ENCODE measurements at regions not wholly inside any gene's neighbourhood (a gene's known extent, or its start where the extent isn't known, plus 50 kb on each side); places are given as distances from the start of the nearest gene placed in this dataset.

DNA sequence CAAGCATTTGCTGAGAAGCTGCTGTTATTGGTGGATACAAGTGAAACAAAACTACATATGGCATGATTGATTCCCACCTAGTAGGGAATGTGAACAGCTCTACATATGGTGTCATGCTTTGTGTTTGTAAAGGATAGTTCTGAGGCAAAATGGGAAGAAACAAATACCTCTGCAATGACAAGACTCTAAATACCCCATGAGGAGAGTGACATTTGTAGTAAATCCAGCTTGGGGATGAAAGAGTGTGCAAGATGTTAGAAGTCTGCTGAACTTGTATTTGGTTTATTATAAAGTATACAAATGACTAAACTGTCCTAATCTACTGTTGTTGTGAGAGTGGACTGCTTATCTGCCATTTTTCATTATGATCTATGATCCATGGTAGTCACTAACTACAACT lies 120.8 kb upstream of the HS3ST1 start:
- Histone ChIP-seq H3K9me2 (replicated peaks; ENCODE audit: insufficient read depth, low read length) (no peaks in the 10 kb centered on the region), H3K4me2 (ENCODE audit: low read depth, low read length) (no peak overlapping the region), H3K4me1 (ENCODE audit: low read length) (peaks cover 13% of the 10 kb centered on the region)

GRCh38 chr4:11548597-11549082 lies 119.9 kb upstream of the HS3ST1 start:
- DNase-seq = peak; percentile 69
- H3K36me3 ChIP-seq (replicated peaks; ENCODE audit: insufficient read depth, low read length) = no peaks in the 10 kb centered on the region
- H3K4me2 ChIP-seq (ENCODE audit: low read depth, low read length) = no peak overlapping the region
- H4K20me1 ChIP-seq (ENCODE audit: insufficient read depth, low read length) = no peaks in the 10 kb centered on the region
- TF ChIP-seq EZH2 (optimal IDR thresholded peaks at IDR 0.05; ENCODE audit: low read depth, low read length) (no peak), EZH2phosphoT487 (IDR thresholded peaks at IDR 0.05; ENCODE audit: low read length) (no peak)
- no peak overlapping the region for H3K4me3 ChIP-seq (ENCODE audit: low read length)
- H3K79me2 ChIP-seq (ENCODE audit: low read length) = no peaks in the 10 kb centered on the region
- H3K9ac ChIP-seq (ENCODE audit: low read length) = no peak overlapping the region
- H3K9me2 ChIP-seq (replicated peaks; ENCODE audit: insufficient read depth, low read length) = no peaks in the 10 kb centered on the region
- H2AFZ ChIP-seq (ENCODE audit: low read length) = no peak overlapping the region
- 0 out of 2 replicates have a peak, but pooled peaks cover 4% of the 10 kb centered on the region for H3F3A ChIP-seq (ENCODE audit: insufficient read depth, low read length)
- H3K4me1 ChIP-seq (ENCODE audit: low read length) = peaks cover 13% of the 10 kb centered on the region
- no peak overlapping the region for H3K27ac ChIP-seq (ENCODE audit: low read length)
- H3K9me3 ChIP-seq (replicated peaks; ENCODE audit: insufficient read depth, low read length) = no peaks in the 10 kb centered on the region
- H3K27me3 ChIP-seq (replicated peaks; ENCODE audit: insufficient read depth, low read length) = no peaks in the 10 kb centered on the region

More for the DNA sequence above, 120.8 kb upstream of the HS3ST1 start:
- Histone ChIP-seq H3K4me3 (ENCODE audit: low read length) (no peak overlapping the region), H3F3A (ENCODE audit: insufficient read depth, low read length) (0 out of 2 replicates have a peak, but pooled peaks cover 4% of the 10 kb centered on the region), H4K20me1 (ENCODE audit: insufficient read depth, low read length) (no peaks in the 10 kb centered on the region), H3K27me3 (replicated peaks; ENCODE audit: insufficient read depth, low read length) (no peaks in the 10 kb centered on the region), H3K27ac (ENCODE audit: low read length) (no peak overlapping the region), H3K79me2 (ENCODE audit: low read length) (no peaks in the 10 kb centered on the region), H3K36me3 (replicated peaks; ENCODE audit: insufficient read depth, low read length) (no peaks in the 10 kb centered on the region), H3K9ac (ENCODE audit: low read length) (no peak overlapping the region), H2AFZ (ENCODE audit: low read length) (no peak overlapping the region), H3K9me3 (replicated peaks; ENCODE audit: insufficient read depth, low read length) (no peaks in the 10 kb centered on the region)
- TF ChIP-seq EZH2phosphoT487 (IDR thresholded peaks at IDR 0.05; ENCODE audit: low read length) (no peak), CTCF (IDR thresholded peaks at IDR 0.05; ENCODE audit: low read length) (no peak), EZH2 (optimal IDR thresholded peaks at IDR 0.05; ENCODE audit: low read depth, low read length) (no peak)
- DNase-seq = no peak

DNA sequence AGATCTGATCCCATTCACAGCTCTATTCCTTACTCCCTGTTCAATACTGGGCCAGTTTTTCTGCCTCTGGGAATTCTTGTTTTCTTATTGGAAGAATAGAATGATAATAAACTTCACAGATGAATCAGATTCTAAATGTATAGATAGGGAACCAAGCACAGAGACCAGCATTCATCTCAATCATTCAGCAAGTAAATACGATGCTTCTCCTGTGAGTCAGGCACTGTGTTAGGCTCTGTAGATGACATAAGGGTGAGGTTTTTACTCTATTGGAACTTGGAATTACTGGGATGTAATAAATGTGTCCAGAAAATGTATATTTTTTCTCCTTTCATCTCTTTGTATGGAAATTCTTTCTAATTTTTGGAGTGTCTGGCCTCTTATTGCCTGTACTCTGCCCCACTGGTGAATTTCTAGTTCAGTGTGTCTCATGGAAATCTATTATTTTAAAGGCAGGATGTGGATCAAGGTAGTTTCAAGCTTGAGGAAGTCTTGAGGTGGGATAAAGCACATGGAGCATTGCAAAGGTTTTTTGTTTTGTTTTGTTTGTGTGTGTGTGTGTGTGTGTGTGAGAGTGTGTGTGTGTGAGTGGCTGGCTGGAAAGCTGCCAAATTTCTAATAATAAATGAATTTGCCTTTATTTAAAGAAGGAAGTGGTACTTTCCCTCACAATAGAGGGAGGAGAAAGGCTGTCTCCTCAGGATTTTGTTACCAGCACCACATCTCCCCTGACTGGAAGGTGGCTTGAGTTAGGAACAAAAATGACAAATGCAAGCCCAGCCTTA lies 117.9 kb upstream of the HS3ST1 start:
- Histone ChIP-seq H4K20me1 (ENCODE audit: insufficient read depth, low read length) (no peaks in the 10 kb centered on the region), H3K27ac (ENCODE audit: low read length) (no peak overlapping the region), H3K4me2 (ENCODE audit: low read depth, low read length) (no peak overlapping the region), H3K4me3 (ENCODE audit: low read length) (no peak overlapping the region), H3K9me3 (replicated peaks; ENCODE audit: insufficient read depth, low read length) (no peaks in the 10 kb centered on the region), H2AFZ (ENCODE audit: low read length) (no peak overlapping the region), H3K9me2 (replicated peaks; ENCODE audit: insufficient read depth, low read length) (no peaks in the 10 kb centered on the region), H3K36me3 (replicated peaks; ENCODE audit: insufficient read depth, low read length) (no peaks in the 10 kb centered on the region), H3K79me2 (ENCODE audit: low read length) (no peaks in the 10 kb centered on the region), H3K9ac (ENCODE audit: low read length) (no peak overlapping the region), H3F3A (ENCODE audit: insufficient read depth, low read length) (0 out of 2 replicates have a peak, but pooled peaks cover 4% of the 10 kb centered on the region), H3K4me1 (ENCODE audit: low read length) (peaks cover 13% of the 10 kb centered on the region), H3K27me3 (replicated peaks; ENCODE audit: insufficient read depth, low read length) (no peaks in the 10 kb centered on the region)
- TF ChIP-seq EZH2 (optimal IDR thresholded peaks at IDR 0.05; ENCODE audit: low read depth, low read length) = no peak
- TF ChIP-seq CTCF (IDR thresholded peaks at IDR 0.05; ENCODE audit: low read length) = no peak
- TF ChIP-seq EZH2phosphoT487 (IDR thresholded peaks at IDR 0.05; ENCODE audit: low read length) = no peak
- no peak for DNase-seq

- Histone ChIP-seq H3K27ac (ENCODE audit: low read length) (no peak overlapping the region), H3K27me3 (replicated peaks; ENCODE audit: insufficient read depth, low read length) (no peaks in the 10 kb centered on the region), H3K9me2 (replicated peaks; ENCODE audit: insufficient read depth, low read length) (no peaks in the 10 kb centered on the region), H3K9ac (ENCODE audit: low read length) (no peak overlapping the region), H4K20me1 (ENCODE audit: insufficient read depth, low read length) (no peaks in the 10 kb centered on the region), H3K9me3 (replicated peaks; ENCODE audit: insufficient read depth, low read length) (no peaks in the 10 kb centered on the region), H3F3A (ENCODE audit: insufficient read depth, low read length) (0 out of 2 replicates have a peak, but pooled peaks cover 4% of the 10 kb centered on the region), H3K4me1 (ENCODE audit: low read length) (peaks cover 13% of the 10 kb centered on the region), H3K4me3 (ENCODE audit: low read length) (no peak overlapping the region), H3K79me2 (ENCODE audit: low read length) (no peaks in the 10 kb centered on the region), H3K4me2 (ENCODE audit: low read depth, low read length) (no peak overlapping the region), H2AFZ (ENCODE audit: low read length) (no peak overlapping the region), H3K36me3 (replicated peaks; ENCODE audit: insufficient read depth, low read length) (no peaks in the 10 kb centered on the region)
- DNase-seq = no peak
- TF ChIP-seq CTCF (IDR thresholded peaks at IDR 0.05; ENCODE audit: low read length) (no peak), EZH2 (optimal IDR thresholded peaks at IDR 0.05; ENCODE audit: low read depth, low read length) (no peak), EZH2phosphoT487 (IDR thresholded peaks at IDR 0.05; ENCODE audit: low read length) (no peak)
These were observed 117.0 kb upstream of the HS3ST1 start for GRCh38 chr4:11545651-11546050.
